ENCODE measurements at regions not wholly inside any gene's neighbourhood (a gene's known extent, or its start where the extent isn't known, plus 50 kb on each side); places are given as distances from the start of the nearest gene placed in this dataset.
"Not testable (repeated sequence)": the region's sequence is repeated elsewhere in the genome, so short reads cannot be mapped to it uniquely, and the experiment has no call there.

DNA sequence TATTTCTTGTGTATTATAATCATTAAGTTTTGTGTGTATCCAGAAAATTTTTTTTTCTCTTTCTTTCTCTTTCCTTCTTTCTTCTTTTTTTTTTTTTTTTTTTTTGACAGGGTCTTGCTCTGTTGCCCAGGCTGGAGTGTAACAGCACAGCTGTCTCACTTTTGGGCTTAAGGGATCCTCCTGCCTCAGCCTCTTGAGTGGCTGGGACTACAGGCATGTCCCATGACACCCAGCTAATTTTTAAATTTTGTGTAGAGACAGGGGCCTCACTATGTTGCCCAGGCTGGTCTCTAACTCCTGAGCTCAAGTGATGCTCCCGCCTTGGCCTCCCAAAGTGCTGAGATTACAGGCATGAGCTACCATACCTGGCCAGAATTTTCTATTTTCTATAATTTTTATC is 120.2 kb upstream of the LDB2 start:
- not testable (repeated sequence) for TF ChIP-seq KDM1A (IDR thresholded peaks at IDR 0.05; ENCODE audit: borderline replicate concordance); RFX5 (IDR thresholded peaks at IDR 0.05; ENCODE audit: low read depth, low read length); RAD21 (IDR thresholded peaks at IDR 0.05; ENCODE audit: insufficient read depth, low read depth, low read length); MYC (IDR thresholded peaks at IDR 0.05; ENCODE audit: insufficient read depth, insufficient read length, insufficient replicate concordance, low read length, severe bottlenecking)
- TF ChIP-seq, protein P1, sequence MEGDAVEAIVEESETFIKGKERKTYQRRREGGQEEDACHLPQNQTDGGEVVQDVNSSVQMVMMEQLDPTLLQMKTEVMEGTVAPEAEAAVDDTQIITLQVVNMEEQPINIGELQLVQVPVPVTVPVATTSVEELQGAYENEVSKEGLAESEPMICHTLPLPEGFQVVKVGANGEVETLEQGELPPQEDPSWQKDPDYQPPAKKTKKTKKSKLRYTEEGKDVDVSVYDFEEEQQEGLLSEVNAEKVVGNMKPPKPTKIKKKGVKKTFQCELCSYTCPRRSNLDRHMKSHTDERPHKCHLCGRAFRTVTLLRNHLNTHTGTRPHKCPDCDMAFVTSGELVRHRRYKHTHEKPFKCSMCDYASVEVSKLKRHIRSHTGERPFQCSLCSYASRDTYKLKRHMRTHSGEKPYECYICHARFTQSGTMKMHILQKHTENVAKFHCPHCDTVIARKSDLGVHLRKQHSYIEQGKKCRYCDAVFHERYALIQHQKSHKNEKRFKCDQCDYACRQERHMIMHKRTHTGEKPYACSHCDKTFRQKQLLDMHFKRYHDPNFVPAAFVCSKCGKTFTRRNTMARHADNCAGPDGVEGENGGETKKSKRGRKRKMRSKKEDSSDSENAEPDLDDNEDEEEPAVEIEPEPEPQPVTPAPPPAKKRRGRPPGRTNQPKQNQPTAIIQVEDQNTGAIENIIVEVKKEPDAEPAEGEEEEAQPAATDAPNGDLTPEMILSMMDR (IDR thresholded peaks at IDR 0.05 in 2 of 3, conservative IDR thresholded peaks at IDR 0.05 in 1 of 3; ENCODE audit: control insufficient read depth in 2 of 3, extremely low read depth in 1 of 3, insufficient read depth in 1 of 3, low read depth in 3 of 3, low read length in 3 of 3), result not testable (repeated sequence)
- TF ChIP-seq, protein P2, sequence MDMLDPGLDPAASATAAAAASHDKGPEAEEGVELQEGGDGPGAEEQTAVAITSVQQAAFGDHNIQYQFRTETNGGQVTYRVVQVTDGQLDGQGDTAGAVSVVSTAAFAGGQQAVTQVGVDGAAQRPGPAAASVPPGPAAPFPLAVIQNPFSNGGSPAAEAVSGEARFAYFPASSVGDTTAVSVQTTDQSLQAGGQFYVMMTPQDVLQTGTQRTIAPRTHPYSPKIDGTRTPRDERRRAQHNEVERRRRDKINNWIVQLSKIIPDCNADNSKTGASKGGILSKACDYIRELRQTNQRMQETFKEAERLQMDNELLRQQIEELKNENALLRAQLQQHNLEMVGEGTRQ (IDR thresholded peaks at IDR 0.05; ENCODE audit: borderline replicate concordance, low read depth, low read length), result not testable (repeated sequence)
- TF ChIP-seq, protein P3, sequence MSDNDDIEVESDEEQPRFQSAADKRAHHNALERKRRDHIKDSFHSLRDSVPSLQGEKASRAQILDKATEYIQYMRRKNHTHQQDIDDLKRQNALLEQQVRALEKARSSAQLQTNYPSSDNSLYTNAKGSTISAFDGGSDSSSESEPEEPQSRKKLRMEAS (IDR thresholded peaks at IDR 0.05; ENCODE audit: low read depth, low read length), result not testable (repeated sequence)
